Fibroblast of lung (primary cell): ENCODE measurements at regions not wholly inside any gene's neighbourhood (a gene's known extent, or its start where the extent isn't known, plus 50 kb on each side); places are given as distances from the start of the nearest gene placed in this dataset.

ENCODE experiments used
- EZH2 ChIP-seq: IDR thresholded peaks from 2 replicates; pipeline ENCODE4 v1.5.1; 2012; ENCODE audit warnings: low read length, control low read depth, mild to moderate bottlenecking; ENCODE audit errors: missing control alignments
- TF ChIP-seq, protein P1 (sequence below), 2 donors: IDR thresholded peaks in 1 of 2; conservative IDR thresholded peaks in 1 of 2; 1 replicate in 1 of 2; 2 replicates in 1 of 2; pipeline ENCODE4 v1.5.1; 2011 to 2012; ENCODE audit warnings: low read length in 2 of 2, control low read depth in 1 of 2, inconsistent platforms in 1 of 2, low read depth in 1 of 2, mild to moderate bottlenecking in 1 of 2

DNA sequence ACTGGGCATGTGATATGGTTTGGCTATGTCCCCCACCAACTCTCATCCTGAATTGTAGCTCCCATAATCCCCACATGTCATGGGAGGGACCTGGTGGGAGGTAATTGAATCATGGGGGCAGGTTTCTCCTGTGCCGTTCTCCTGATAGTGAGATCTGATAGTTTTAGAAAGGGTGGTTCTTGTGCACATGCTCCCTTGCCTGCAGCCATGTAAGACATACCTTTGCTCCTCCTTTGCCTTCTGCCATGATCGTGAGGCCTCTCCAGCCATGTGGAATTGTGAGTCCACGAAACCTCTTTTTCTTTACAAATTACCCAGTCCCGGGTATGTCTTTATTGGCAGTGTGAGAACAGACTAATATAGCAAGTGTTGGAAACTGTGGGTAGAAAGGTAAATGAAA lies 99.5 kb upstream of the HMCN1 start:
- TF ChIP-seq, protein P1, sequence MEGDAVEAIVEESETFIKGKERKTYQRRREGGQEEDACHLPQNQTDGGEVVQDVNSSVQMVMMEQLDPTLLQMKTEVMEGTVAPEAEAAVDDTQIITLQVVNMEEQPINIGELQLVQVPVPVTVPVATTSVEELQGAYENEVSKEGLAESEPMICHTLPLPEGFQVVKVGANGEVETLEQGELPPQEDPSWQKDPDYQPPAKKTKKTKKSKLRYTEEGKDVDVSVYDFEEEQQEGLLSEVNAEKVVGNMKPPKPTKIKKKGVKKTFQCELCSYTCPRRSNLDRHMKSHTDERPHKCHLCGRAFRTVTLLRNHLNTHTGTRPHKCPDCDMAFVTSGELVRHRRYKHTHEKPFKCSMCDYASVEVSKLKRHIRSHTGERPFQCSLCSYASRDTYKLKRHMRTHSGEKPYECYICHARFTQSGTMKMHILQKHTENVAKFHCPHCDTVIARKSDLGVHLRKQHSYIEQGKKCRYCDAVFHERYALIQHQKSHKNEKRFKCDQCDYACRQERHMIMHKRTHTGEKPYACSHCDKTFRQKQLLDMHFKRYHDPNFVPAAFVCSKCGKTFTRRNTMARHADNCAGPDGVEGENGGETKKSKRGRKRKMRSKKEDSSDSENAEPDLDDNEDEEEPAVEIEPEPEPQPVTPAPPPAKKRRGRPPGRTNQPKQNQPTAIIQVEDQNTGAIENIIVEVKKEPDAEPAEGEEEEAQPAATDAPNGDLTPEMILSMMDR (conservative IDR thresholded peaks at IDR 0.05 in 1 of 2, IDR thresholded peaks at IDR 0.05 in 1 of 2; ENCODE audit: low read depth in 1 of 2, low read length in 2 of 2) = no peak
- TF ChIP-seq EZH2 = no peak
